Lower leg skin (tissue), 4 donors: ENCODE measurements at regions not wholly inside any gene's neighbourhood (a gene's known extent, or its start where the extent isn't known, plus 50 kb on each side); places are given as distances from the start of the nearest gene placed in this dataset.
"Not testable (repeated sequence)": the region's sequence is repeated elsewhere in the genome, so short reads cannot be mapped to it uniquely, and the experiment has no call there.

Experiments used
- DNase-seq, 2 donors: peaks; one replicate each; pipeline ENCODE4 v3.0.0-alpha.2; 2019; ENCODE audit warnings: low spot score in 2 of 2
- H3K4me3 ChIP-seq: fragments of 200-600 bp; sonication (generic); 2 replicates; pipeline ENCODE4 v1.5.1; 2017; ENCODE audit warnings: mild to moderate bottlenecking, low read depth; ENCODE audit not compliant: poor library complexity, severe bottlenecking
- CTCF ChIP-seq, 3 donors: fragments of 450-650 bp; IDR thresholded peaks; one replicate each; pipeline ENCODE4 v1.5.1; 2016; ENCODE audit warnings: antibody characterized with exemption in 3 of 3, mild to moderate bottlenecking in 3 of 3, moderate library complexity in 2 of 3
- POLR2A ChIP-seq, 2 donors: fragments of 450-650 bp; IDR thresholded peaks; one replicate each; pipeline ENCODE4 v1.6.1; 2016 to 2017; ENCODE audit warnings: antibody characterized with exemption in 2 of 2, mild to moderate bottlenecking in 1 of 2, moderate library complexity in 1 of 2
- WGBS, 2 donors: methylation state at CpG; one replicate each; pipeline ENCODE4 v1.1.5; 2018; 5-methylcytosine and 5-hydroxymethylcytosine counted together
- intact Hi-C: fragments of 100-400 bp; cut with DNase I; formaldehyde crosslinking; loops from one replicate; pipeline ENCODE4 v1.15.0; 2023; ENCODE audit warnings: low total_unique reads

- peak in 1 of 2 donors; percentile 64 for DNase-seq
- H3K4me3 ChIP-seq: no peak overlapping the region
- WGBS, 2 donors: 52 to 61% methylated on average over 9 of the region's 9 CpGs
- no peak for TF ChIP-seq CTCF (IDR thresholded peaks at IDR 0.05)
- intact Hi-C loops: no loop called here
These were observed 85.9 kb downstream of the BUD13 start for GRCh38 chr11:116686866-116687265.

- H3K4me3 ChIP-seq: no peak overlapping the region
- TF ChIP-seq POLR2A (IDR thresholded peaks at IDR 0.05): no peak
- TF ChIP-seq CTCF (IDR thresholded peaks at IDR 0.05): no peak
- DNase-seq: no peak
- WGBS, 2 donors: 81 to 82% methylated on average over 3 of the region's 3 CpGs
- intact Hi-C loops: loop anchor here (1.0 kb wide), 1 partner anchor 41 kb away; no protein-coding TSS in a partner anchor
These were observed 88.8 kb downstream of the BUD13 start for GRCh38 chr11:116683982-116684381.

GRCh38 chr11:116680349-116681125, 92.2 kb downstream of the BUD13 start:
- intact Hi-C loops: no loop called here
- no peak overlapping the region for H3K4me3 ChIP-seq
- 71 to 72% methylated on average over 4 of the region's 4 CpGs for WGBS, 2 donors
- DNase-seq: no peak
- TF ChIP-seq POLR2A (IDR thresholded peaks at IDR 0.05): no peak
- no peak for TF ChIP-seq CTCF (IDR thresholded peaks at IDR 0.05)

- H3K4me3 ChIP-seq: no peak overlapping the region
- no peak for DNase-seq
- 85 to 90% methylated on average over 3 of the region's 3 CpGs for WGBS, 2 donors
- intact Hi-C loops: no loop called here
- TF ChIP-seq POLR2A (IDR thresholded peaks at IDR 0.05) (no peak), CTCF (IDR thresholded peaks at IDR 0.05) (no peak)
These were observed 93.9 kb downstream of the BUD13 start for GRCh38 chr11:116678887-116679286.

GRCh38 chr11:116667318-116667717, 105.5 kb downstream of the BUD13 start:
- 27 to 61% methylated on average over 1 of the region's 1 CpG for WGBS, 2 donors
- H3K4me3 ChIP-seq, intact Hi-C loops, DNase-seq: not testable (repeated sequence)

- DNase-seq: peak in 1 of 2 donors; percentile 50
- H3K4me3 ChIP-seq, intact Hi-C loops: not testable (repeated sequence)
- 86 to 88% methylated on average over 15 of the region's 15 CpGs for WGBS, 2 donors
These were observed 106.0 kb downstream of the BUD13 start for GRCh38 chr11:116666673-116667249.

GRCh38 chr11:116665523-116665922, 107.3 kb downstream of the BUD13 start:
- no peak for DNase-seq
- TF ChIP-seq CTCF (IDR thresholded peaks at IDR 0.05) (no peak), POLR2A (IDR thresholded peaks at IDR 0.05) (no peak)
- intact Hi-C loops: no loop called here
- H3K4me3 ChIP-seq: no peak overlapping the region
